GM21737 (cell line): ENCODE measurements at regions not wholly inside any gene's neighbourhood (a gene's known extent, or its start where the extent isn't known, plus 50 kb on each side); places are given as distances from the start of the nearest gene placed in this dataset.

ENCODE experiments used
- ATAC-seq: cut with Tn5 transposase; IDR thresholded peaks from one replicate; pipeline ENCODE4 v1.9.1; 2021; ENCODE audit warnings: mild to moderate bottlenecking, moderate library complexity; ENCODE audit not compliant: unreplicated experiment

DNA sequence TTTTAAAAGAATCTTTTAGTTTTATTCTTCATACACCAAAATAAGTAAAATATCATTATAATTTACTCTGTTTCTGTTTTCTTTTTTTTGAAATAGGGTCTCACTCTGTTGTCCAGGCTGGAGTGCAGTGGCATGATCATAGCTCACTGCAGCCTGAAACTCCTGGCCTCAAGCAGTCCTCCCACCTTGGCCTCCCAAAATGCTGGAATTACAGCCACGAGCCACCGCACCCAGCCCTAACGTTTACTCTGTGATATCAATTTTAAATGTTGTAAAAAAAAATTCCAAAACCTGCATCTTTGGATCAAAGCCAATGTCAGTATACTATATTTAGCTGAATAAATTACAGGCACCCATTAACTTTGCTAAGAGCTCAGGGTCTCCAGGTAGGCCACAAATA, 437.1 kb upstream of the USP15 start:
- ATAC-seq: no peak

DNA sequence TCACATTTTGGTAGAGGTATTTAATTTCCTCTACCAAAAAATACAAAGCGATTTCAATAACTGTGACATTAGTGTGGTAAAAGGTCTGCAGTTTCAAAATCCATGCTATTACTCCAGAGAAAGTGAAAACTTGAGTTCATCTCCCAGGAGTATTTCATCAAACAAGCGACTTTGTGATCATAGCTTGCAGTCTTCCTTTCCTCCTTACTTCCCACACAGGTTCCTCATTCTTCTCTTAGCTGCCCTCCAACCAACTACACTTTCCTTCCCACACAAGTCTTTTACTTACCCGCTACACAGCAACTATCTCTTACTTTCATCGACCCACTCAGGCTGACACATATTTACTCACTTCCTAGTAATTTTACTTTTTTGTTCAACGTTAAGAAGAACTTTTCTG, 413.4 kb upstream of the USP15 start:
- ATAC-seq: no peak

DNA sequence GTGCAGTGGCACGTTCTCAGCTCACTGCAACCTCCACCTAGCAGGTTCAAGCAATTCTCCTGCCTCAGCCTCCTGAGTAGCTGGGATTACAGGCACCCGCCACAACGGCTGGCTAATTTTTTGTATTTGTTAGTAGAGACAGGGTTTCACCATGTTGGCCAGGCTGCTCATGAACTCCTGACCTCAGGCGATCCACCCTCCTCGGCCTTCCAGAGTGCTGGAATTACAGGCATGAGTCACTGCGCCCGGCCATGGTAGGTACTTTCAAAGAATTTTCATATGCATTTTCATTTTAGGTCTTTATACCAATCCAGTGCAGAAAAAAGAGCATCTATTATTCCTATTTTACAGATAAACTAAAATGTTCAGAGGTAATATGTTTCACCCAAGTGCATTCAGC, 411.3 kb upstream of the USP15 start:
- no peak for ATAC-seq

DNA sequence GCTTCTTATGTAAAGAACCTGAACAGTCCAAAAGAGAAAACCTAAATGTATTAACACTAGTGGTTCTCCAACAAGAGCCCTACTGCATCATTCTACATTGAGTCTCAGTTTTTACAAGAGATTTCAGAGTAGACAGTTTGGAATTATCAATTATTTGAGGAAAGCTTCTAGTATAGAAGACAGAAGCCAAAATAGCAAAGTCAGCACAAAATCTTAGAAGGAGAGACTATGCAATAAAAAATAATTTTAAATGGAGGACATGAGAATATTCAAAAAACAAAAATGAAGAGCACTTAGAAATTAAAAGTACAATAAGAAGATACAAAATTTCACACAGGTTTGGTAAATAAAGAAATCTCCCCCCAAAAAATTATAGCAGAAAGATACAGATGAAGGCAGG, 406.3 kb upstream of the USP15 start:
- no peak for ATAC-seq

DNA sequence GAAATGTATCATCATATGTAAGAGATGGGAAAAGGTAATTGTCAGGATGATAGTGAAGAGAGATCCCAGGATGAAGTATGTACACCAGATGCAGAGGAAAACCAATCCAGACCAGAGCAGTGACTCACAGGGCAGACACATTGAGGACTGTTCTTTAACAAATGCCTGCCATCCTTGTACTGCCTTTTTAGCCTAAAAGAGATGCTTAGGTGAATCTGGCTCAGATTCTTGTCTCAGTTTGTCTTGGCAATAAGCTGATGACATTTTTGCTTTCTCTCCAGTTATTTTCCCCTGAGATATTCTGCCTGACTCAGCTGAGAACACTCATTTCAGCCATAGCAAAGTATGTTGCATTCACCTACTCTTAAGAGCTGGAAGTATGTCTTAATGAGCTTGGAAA, 405.3 kb upstream of the USP15 start:
- ATAC-seq: no peak

DNA sequence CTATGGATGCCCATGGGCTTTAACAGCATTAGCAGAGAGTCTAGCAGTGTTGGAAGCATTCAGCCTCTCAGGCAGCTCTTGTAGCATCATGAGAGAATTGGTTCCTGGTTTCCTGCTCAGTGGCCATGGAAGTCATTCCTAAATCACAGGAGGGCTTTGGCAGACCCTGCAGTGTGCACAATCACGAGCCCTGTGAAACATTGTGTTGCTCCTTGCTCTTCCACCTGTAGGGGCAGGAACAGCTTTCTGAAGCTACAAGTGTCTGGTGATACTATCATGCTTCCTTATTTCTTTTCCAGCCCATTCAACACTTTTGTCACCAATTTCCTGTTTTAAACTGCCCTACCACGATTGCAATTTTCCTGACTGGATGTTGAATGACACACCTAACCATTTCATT, 402.2 kb upstream of the USP15 start:
- no peak for ATAC-seq

DNA sequence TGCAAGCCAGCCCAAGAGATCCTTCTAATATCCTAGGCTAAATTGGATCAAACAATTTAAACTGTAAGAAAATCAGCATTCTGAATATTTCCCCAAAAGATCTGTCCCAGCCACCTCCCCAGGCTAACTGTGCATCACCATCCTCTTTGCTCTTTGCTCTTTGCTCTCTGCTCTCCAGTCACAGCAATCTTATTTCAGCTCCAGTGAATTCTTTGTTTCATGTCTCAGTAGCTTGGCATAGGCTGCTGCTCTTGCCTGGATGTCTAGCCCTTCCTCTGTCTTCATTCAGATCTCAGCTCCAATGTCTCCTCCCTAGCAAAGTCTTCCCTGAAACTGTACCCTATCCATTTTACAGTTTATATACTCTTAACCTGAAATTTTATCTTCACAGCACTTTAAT, 399.8 kb upstream of the USP15 start:
- no peak for ATAC-seq

DNA sequence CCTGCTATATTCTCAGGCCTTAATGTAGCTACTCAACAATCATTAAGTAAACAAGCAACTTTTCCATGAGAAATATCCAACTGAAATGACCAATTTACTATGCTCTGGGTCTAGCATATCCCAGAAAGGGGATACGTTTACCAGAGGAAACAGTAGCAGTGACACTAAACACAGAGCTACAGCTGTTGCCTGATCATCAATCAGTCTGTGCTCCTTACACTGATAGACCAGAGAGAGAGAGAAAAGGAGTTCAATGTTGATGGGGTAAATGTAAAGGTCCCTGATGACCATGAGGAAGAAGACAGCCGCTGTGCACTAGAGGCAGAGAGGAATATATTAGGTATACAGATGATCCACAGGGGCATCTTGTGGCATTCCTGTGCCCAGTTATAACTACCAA, 397.2 kb upstream of the USP15 start:
- ATAC-seq: no peak

DNA sequence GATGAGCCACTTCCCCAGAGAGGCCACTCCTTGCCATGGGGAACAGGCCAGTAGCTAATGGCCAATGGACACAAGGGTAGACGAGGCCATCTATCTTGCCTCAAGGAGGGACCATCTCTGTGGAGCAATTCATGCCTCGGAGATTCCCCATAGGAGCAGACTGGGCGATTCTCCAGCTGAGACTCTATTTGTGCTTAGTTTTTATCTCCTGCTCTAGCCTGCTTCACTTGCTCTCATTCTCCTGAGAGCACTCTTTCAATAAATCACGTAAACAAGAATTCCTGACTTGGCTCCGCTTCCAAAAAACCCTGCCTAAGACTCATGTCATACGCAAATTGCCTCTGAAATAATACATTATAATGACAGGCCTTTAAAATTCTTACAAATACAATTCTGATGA, 396.4 kb upstream of the USP15 start:
- ATAC-seq: no peak

DNA sequence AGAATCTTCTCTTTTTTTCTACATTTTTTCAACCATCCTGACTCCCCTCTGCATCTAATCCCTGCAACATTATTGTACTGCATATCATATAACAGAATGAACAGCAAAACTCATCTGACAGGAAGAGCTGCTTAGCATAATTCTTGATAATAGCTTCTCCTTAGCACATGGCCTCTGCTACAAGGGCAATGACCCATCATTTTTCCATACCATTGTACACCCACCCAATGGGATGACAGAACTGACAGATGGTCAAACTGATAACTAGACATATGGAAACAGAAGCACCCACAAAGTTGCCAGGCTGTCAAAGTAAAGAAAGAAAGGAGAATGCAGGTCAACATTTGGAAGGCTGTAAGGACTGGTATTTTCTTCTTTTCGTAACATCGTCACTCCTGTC, 390.4 kb upstream of the USP15 start:
- ATAC-seq: no peak

DNA sequence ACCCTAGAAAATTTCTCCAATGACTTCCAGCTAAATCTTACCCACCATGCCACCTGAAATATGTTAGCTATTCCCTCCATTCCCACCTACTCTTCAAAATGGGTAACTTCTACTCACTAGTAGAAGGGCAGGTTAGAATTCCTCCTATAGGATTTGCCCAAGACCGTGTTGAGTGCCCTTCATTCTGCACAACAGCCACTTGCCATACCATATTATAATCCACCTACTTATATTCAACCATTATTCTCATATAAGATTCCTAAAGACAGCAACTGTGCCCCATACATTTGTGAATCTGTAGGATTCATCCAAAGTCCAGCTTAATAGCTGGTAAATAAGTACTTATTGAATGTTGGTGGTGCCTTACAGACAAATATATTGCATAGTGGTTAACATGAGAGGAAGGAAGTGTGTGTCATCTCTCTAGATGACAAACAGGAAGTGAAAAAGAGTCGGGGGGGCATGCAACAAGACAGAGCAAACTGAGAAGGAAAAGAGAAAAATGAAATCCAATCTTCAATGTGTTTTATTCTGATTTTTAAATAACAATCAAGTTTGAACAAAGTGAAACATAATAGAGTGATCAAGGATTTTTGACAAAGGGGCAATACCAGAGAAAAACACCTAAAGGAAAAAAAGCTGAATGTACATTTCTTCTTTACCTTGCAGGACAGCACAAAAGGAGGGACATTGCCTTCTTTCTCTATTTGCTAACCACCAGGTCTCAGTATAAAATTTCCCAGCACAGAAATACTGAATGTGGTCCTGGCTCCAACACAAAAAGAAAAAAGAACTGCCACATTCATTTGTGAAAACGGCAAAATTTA, 389.3 kb upstream of the USP15 start:
- no peak for ATAC-seq

DNA sequence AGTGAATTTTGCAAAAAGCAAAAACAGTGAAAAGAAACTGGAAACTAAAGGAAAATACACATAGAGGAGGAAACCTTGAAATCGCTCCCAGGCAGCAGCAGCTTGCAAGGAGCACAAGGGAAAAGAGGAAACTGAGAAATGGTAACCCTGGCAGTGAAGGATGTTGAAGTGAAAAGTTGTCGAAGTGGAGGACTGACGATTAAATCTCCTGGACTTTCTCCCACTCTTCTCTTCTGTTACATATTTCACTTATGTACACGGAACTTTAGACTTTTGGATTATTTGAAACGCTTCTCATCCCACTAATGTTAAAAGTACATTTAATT, 388.8 kb upstream of the USP15 start:
- no peak for ATAC-seq

DNA sequence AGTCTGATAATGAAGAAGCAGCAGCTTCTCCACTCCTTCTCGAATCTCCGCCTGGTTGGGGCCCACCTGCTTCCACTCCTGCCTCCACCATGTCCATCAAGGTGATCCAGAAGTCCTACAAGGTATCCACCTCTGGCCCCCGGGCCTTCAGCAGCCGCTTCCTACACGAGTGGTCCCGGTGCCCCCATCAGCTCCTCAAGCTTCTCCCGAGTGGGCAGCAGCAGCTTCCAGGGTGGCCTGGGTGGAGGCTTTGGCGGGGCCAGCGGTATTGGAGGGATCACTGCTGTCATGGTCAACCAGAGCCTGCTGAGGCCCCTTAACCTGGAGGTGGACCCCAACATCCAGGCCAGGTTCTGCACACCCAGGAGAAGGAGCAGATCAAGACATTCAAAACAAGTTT, 381.0 kb upstream of the USP15 start:
- no peak for ATAC-seq

DNA sequence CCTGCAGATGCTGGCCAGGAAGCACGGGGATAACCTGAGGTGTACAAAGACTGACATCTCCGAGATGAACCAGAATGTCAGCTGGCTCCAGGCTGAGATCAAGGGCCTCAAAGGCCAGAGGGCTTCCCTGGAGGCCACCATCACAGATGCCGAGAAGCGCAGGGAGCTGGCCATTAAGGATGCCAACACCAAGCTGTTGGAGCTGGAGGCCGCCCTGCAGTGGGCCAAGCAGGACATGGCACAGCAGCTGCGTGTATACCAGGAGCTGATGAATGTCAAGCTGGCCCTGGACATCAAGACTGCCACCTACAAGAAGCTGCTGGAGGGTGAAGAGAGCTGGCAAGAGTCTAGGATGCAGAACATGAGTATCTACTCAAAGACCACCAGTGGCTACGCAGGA, 380.0 kb upstream of the USP15 start:
- ATAC-seq: no peak

DNA sequence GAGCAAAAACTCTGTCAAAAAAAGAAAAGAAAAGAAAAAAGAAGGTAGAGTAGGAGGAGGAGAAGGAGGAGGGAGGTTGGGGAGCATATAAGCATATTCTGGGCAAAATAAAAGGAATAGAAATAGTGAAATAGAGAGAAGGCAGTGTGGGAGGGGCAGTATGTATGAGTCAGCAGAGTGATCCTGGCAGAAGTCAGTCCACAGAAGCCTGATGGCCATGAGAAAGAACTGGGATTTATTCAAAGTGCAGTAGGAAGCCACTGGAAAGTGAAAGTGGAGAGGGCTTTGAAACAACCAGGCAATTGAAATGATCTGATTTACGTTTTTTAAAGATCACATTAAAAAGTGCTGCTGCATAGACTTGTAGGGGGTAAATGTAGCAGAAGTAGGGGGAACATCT, 368.6 kb upstream of the USP15 start:
- ATAC-seq: no peak

DNA sequence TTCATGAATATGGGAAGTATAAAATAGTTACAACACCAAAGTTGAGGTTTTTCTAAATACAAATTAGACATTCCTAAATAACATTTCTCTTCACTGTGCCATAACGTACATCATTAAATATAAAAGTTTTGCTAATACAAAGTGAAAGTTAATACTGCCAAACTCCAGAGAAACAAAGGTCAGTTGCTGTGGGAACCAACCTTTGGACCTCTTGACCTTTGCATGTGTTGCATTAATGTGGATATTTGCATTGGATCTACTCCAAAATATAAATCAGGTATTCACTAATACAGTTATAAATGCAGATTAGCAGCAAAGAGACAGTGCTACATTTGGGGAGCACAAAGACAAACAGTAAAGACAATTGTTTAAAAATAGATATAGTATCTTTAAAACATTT, 366.0 kb upstream of the USP15 start:
- ATAC-seq: no peak

DNA sequence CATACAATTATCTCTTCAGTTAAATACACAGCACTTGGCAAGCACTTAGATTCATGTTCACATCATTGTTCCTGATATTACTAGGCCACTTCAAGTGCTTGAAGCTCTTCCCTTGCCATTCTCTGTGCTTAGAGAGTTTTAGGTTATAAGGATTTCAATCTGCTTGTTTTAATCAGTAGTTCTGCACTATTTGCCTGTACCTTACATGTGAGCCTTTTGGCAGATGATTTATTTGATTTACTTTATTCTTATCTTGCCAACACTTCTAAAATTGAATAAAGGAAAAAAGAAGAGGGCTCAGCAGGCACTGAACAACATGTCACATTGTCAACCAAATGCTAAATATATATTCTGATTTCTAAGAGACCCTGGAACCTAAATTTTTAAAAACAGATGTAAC, 363.8 kb upstream of the USP15 start:
- ATAC-seq: no peak

DNA sequence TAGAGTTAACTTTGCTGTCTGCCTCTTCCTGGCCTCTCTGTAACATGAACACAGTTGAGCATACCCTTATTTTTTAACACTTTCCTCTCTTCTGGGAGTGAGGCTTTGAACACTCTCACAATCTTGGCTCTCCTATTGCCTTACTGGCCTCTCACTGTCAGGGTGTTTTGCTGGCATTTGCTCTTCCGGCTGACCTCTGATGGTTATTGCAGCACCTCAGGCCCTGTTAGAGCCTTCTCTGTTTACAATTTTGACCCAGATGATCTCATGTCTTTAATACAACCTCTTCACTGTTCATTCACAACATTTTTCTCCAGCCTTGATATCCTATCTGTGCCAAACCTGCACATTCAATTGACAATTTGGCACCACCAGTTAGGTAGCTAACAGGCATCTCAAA, 357.8 kb upstream of the USP15 start:
- ATAC-seq: no peak

DNA sequence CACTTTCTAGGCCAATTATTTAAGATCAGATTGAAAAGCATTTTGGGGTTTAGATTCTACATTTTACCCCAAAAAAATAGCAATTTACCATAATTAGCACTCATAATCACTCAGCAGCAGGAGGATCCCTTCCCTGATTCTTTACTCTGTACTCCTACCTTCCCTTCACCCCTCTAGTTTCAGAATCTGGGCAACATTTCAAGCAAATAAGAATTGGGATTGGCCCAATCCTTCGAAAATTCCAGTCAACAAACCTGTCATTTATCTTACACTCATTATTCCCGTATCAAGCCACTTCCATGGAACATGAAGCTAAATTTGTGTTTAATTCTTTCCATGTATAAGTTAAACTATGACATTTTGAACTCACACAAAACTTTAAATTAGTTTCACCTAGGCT, 349.1 kb upstream of the USP15 start:
- no peak for ATAC-seq

DNA sequence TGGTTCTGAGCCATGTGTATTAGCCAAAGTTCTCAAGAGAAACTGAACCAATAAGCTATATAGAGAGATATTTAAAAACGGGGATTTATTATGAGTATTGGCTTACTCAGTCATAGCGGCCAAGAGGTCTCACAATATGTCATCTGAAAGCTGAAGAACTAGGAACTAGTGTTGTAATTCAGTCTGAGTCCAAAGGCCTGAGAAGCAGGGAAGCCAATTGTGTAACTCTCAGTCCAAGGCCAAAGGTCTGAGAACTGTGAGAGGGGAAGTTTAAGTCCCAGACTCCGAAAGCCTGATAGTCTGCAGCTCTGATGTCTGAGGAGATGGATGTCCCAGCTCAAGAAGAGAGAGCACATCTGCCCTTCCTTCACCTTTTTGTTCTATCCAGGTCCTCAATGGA, 344.8 kb upstream of the USP15 start:
- ATAC-seq: no peak

DNA sequence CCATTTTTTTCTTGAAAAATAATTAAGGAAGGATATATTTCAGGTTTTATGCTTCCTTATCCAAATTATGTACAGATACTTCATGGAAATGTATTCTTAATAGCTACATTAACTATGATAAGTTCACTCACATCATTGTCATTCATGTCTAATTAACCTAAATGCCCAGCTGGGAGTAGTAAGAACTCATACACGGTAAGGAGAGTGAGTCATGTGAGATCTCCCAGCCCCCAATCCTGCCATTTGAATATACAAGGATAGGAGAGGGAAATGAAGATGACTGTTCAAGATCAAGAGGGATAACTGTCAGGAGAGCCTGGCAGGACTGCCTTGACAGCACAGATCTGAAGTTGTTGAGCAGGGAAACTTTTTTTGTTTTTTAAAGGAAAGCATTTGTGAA, 343.4 kb upstream of the USP15 start:
- no peak for ATAC-seq

DNA sequence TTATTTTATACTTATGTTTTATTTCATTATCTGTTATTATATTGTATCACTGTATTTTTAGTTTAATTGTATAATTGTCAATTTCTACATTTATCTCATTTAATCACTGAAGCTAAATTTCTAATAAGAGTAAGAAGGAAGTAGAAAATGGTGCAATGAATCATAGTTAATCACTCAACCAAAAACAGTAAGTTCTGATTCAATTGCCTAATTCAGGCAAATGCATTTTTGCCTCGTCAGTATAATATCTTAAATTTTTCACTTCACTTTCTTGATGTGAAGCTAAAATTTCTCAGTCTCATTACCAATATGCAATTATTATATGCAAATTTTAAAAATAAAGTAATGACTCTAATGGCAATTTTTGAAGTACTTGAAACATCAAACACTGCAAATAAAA, 340.5 kb upstream of the USP15 start:
- no peak for ATAC-seq

DNA sequence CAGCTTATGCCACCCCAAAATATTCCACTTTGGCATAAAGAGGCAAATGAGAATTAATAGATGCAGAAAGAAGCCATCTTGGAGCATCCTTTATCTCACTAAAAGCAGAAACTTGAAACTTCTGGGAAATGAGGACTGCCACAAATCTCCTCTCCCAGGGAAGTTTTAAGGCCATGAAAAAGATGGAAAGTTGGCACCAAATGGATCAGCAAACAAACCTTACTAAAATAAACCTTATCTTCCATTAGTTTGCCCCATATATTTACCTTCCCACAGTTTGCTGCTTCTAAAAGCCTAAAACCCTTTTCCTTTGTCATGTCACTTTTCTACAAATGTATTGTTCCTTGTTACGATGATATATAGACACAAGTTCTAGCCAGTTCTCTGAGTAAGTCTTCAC, 340.0 kb upstream of the USP15 start:
- no peak for ATAC-seq

DNA sequence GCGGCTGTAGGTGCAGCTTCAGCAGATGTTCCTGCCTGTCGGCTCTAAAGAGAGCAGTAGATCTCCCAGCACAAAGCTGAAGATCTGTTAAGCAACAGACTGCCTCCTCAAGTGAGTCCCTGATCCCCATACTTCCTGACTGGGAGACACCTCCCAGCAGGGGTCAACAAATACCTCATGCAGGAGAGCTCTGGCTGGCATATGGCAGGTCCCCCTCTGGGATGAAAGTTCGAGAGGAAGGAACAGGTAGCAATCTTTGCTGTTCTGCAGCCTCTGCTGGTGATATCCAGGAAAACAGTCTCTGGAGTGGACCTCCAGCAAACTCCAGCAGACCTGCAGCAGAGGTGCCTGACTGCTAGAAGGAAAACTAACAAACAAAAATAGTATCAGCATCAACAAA, 337.1 kb upstream of the USP15 start:
- no peak for ATAC-seq
